ENCODE measurements at regions not wholly inside any gene's neighbourhood (a gene's known extent, or its start where the extent isn't known, plus 50 kb on each side); places are given as distances from the start of the nearest gene placed in this dataset.

- Mint-ChIP-seq H3K4me3 (no peak overlapping the region), H3K36me3 (ENCODE audit: insufficient read depth) (no peaks in the 10 kb centered on the region), H3K4me1 (ENCODE audit: low read depth) (no peaks in the 10 kb centered on the region), H3K9me3 (no peaks in the 10 kb centered on the region), H3K27me3 (ENCODE audit: low read depth) (no peaks in the 10 kb centered on the region)
- no peak for DNase-seq
- ATAC-seq: no peak
Observed at GRCh38 chr6:109282756-109283155, 99.5 kb downstream of the CD164 start.

DNA sequence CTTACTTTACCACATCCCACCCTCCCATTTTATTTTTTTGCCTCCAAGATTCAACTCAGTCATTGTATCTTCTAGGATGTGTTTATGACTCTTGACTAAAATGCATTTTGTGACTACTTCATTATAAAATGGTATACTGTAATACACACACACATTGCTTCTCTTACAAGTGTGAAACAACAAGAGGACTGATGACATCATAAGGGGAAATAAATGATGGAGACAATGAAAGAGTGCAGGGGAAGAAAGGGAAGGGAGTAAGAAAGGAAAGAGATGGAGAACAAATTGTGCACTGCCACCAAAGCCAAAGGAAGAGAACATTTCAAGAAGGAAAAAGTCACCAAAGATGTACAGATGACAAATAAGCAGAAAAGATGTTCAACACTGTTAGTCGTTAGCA is 102.6 kb downstream of the CD164 start:
- Mint-ChIP-seq H3K36me3 (ENCODE audit: insufficient read depth) (no peaks in the 10 kb centered on the region), H3K27me3 (ENCODE audit: low read depth) (no peaks in the 10 kb centered on the region), H3K4me3 (no peak overlapping the region), H3K9me3 (no peaks in the 10 kb centered on the region), H3K4me1 (ENCODE audit: low read depth) (no peaks in the 10 kb centered on the region)
- no peak for DNase-seq
- no peak for ATAC-seq

GRCh38 chr6:109271622-109272021 is 110.6 kb downstream of the CD164 start:
- Mint-ChIP-seq H3K9me3 (peaks cover 12% of the 10 kb centered on the region), H3K4me3 (no peak overlapping the region), H3K4me1 (ENCODE audit: low read depth) (no peaks in the 10 kb centered on the region), H3K27me3 (ENCODE audit: low read depth) (peaks cover 4% of the 10 kb centered on the region), H3K36me3 (ENCODE audit: insufficient read depth) (no peaks in the 10 kb centered on the region)
- ATAC-seq: no peak
- no peak for DNase-seq

DNA sequence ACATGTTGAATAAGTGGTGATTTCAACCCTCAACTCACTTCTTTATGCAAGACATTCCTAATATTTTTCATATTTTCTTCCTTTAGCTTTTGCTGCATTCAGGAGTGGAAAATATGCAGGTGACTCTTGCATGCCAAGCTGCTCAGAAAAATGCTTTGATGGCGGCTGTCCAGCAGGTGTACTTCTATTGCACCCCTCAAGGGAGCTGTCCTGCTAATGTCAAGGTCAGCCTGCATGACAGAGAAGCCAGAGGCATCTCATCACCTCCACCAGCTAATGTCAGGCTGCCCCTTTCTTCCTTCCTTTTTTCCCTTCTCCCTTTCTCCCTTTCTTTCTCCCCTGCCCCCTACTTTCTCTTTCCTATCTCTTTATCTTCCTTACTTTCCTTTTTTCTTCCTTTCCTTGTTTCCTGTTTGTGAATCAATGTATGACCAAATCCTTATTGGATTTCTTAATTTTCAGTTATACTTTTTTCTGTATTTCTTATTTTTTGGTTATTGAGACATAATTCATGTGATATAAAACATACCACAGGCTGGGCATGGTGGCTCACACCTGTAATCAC is 112.2 kb downstream of the CD164 start:
- H3K9me3 Mint-ChIP-seq: peaks cover 12% of the 10 kb centered on the region
- DNase-seq: no peak
- no peak overlapping the region for H3K4me3 Mint-ChIP-seq

DNA sequence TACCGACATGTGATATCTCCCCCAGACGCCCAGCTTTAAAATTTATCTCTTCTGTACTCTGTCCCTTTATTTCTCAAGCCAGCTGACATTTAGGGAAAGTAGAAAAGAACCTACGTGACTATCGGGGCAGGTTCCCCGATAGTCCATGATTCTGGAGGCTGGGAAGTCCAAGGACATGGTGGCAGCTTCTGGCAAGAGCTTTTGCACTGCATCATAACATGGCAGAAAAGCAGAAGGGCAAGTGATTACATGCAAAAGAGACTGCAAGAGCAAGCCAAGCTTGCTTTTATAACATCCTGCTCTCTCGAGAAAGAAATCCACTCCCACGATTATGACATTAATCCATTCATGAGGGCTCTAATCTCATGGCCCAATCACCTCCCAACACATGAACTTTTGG is 113.2 kb downstream of the CD164 start:
- H3K36me3 Mint-ChIP-seq (ENCODE audit: insufficient read depth): no peaks in the 10 kb centered on the region
- no peaks in the 10 kb centered on the region for H3K4me1 Mint-ChIP-seq (ENCODE audit: low read depth)
- H3K4me3 Mint-ChIP-seq: no peak overlapping the region
- DNase-seq: no peak
- H3K27me3 Mint-ChIP-seq (ENCODE audit: low read depth): peaks cover 4% of the 10 kb centered on the region
- H3K9me3 Mint-ChIP-seq: peaks cover 12% of the 10 kb centered on the region
- no peak for ATAC-seq

More for the DNA sequence above, 112.2 kb downstream of the CD164 start:
- ATAC-seq: no peak
- no peaks in the 10 kb centered on the region for H3K36me3 Mint-ChIP-seq (ENCODE audit: insufficient read depth)
- H3K4me1 Mint-ChIP-seq (ENCODE audit: low read depth): no peaks in the 10 kb centered on the region
- peaks cover 4% of the 10 kb centered on the region for H3K27me3 Mint-ChIP-seq (ENCODE audit: low read depth)

- H3K4me3 Mint-ChIP-seq: no peak overlapping the region
- H3K4me1 Mint-ChIP-seq (ENCODE audit: low read depth): no peaks in the 10 kb centered on the region
- ATAC-seq (no peak), DNase-seq (no peak)
- peaks cover 2% of the 10 kb centered on the region for H3K27me3 Mint-ChIP-seq (ENCODE audit: low read depth)
- peaks cover 12% of the 10 kb centered on the region for H3K9me3 Mint-ChIP-seq
- no peaks in the 10 kb centered on the region for H3K36me3 Mint-ChIP-seq (ENCODE audit: insufficient read depth)
Observed at GRCh38 chr6:109265530-109265929, 116.7 kb downstream of the CD164 start.

DNA sequence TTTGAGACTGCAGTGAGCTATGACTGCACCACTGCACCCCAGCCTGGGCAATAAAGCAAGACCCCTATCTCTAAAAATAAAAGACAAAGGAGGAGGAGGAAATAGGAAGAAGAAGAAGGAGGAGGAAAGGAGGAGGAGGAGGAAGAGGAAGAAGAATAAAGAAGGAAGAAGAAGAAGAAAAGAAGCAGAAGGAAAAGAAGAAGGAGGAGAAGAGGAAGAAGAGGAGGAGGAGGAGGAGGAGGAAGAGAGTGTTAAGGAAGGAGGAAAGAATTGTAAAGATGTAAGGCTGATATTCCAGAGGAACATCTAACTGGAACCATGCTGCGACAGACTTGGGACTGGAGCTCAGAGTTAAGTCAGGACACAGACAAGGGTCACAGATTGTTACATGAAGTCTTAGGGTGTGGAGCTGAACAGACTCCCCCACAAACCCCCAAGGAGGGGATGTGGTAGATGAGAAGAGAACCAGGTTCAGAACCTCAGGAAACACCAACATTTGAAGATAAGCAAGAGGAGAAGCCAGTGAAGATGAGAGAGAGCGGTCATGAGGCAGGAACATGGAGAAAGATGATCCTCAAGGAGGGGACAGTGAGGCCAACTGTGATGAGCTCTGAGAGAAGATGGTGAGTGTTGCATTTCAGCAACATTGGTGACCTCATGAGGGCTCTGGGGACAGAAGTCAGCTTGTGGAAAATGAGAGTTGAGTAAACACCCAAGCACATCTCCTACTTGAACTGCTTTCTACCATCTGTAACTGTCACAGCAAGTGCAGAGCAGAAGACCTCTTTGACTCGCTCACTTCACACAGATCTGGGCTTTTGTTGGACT is 118.2 kb downstream of the CD164 start:
- Mint-ChIP-seq H3K9me3 (peaks cover 9% of the 10 kb centered on the region), H3K27me3 (ENCODE audit: low read depth) (no peaks in the 10 kb centered on the region), H3K36me3 (ENCODE audit: insufficient read depth) (no peaks in the 10 kb centered on the region), H3K4me1 (ENCODE audit: low read depth) (no peaks in the 10 kb centered on the region), H3K4me3 (no peak overlapping the region)
- ATAC-seq (no peak), DNase-seq (no peak)

GRCh38 chr6:109262261-109262660 is 120.0 kb downstream of the CD164 start:
- no peaks in the 10 kb centered on the region for H3K27me3 Mint-ChIP-seq (ENCODE audit: low read depth)
- peaks cover 4% of the 10 kb centered on the region for H3K9me3 Mint-ChIP-seq
- DNase-seq (no peak), ATAC-seq (no peak)
- H3K36me3 Mint-ChIP-seq (ENCODE audit: insufficient read depth): no peaks in the 10 kb centered on the region
- H3K4me1 Mint-ChIP-seq (ENCODE audit: low read depth): no peaks in the 10 kb centered on the region
- H3K4me3 Mint-ChIP-seq: no peak overlapping the region

DNA sequence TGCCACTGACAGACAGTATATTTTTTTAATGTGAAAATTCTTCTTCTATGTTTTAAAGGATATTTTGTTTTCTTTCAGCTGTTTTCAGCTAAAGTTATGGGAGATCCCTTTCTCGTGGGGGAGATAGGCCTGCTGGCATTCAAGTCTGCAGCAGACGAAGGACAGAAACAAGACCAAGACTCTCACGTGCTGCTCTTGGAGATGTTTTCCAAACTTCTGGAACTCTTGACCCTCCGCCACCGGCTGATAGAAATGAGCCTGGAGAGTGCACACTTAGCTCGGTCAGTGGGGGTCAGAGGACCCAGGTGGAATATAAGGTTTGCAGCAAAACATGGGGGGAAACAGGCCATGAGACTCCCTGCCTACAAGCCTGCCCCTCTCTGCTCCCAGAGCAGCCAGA is 120.5 kb downstream of the CD164 start:
- H3K9me3 Mint-ChIP-seq: no peaks in the 10 kb centered on the region
- no peaks in the 10 kb centered on the region for H3K27me3 Mint-ChIP-seq (ENCODE audit: low read depth)

DNA sequence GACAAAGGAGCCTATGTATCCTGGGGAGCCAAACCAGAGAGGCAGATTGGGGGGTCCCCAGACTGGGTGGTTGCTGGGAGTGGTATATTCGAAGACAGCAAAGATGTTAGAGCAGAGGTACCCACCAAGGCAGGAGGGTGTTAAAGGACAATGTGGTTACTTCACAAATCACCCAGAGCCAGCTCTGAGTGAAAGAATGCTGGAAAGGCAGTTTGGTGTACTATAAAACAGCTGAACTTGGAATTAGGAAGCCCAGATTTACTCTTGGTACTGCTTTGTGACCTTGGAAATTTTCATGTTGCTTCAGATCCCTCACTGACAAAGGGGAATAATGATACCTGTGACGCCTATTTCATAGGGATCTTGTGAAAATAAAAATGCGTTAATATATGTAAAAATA is 121.6 kb downstream of the CD164 start:
- no peak for DNase-seq
- Mint-ChIP-seq H3K9me3 (no peaks in the 10 kb centered on the region), H3K4me1 (ENCODE audit: low read depth) (no peaks in the 10 kb centered on the region), H3K4me3 (no peak overlapping the region), H3K27me3 (ENCODE audit: low read depth) (no peaks in the 10 kb centered on the region), H3K36me3 (ENCODE audit: insufficient read depth) (no peaks in the 10 kb centered on the region)
- ATAC-seq: no peak

More for the DNA sequence above, 120.5 kb downstream of the CD164 start:
- DNase-seq (no peak), ATAC-seq (no peak)
- Mint-ChIP-seq H3K4me1 (ENCODE audit: low read depth) (no peaks in the 10 kb centered on the region), H3K36me3 (ENCODE audit: insufficient read depth) (no peaks in the 10 kb centered on the region), H3K4me3 (no peak overlapping the region)

- Mint-ChIP-seq H3K9me3 (no peaks in the 10 kb centered on the region), H3K4me3 (no peak overlapping the region), H3K36me3 (ENCODE audit: insufficient read depth) (no peaks in the 10 kb centered on the region), H3K4me1 (ENCODE audit: low read depth) (no peaks in the 10 kb centered on the region), H3K27me3 (ENCODE audit: low read depth) (no peaks in the 10 kb centered on the region)
- DNase-seq (no peak), ATAC-seq (no peak)
Observed at GRCh38 chr6:109260126-109260525, 122.1 kb downstream of the CD164 start.

DNA sequence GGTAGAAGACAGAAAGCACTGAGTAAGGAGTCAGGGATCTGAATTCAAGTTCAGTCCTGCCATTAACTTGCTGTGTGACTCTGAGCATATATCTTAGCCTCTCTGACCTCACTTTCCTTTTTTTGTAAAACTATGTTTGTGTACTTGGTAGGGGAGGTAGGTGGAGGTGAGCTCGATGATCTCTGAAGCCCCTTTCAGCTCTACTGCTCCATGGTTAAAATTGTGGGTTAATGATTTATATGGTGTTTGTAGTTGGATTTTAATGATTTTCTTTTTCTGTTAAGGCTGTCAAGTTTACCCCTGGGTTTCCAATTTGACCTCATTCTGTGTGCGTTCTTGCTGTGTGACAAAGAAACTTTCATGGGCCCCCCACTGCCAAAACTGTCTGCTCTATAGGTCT is 124.1 kb downstream of the CD164 start:
- no peaks in the 10 kb centered on the region for H3K36me3 Mint-ChIP-seq (ENCODE audit: insufficient read depth)
- H3K4me3 Mint-ChIP-seq: no peak overlapping the region
- ATAC-seq (no peak), DNase-seq (no peak)
- H3K9me3 Mint-ChIP-seq: no peaks in the 10 kb centered on the region
- no peaks in the 10 kb centered on the region for H3K27me3 Mint-ChIP-seq (ENCODE audit: low read depth)
- no peaks in the 10 kb centered on the region for H3K4me1 Mint-ChIP-seq (ENCODE audit: low read depth)

GRCh38 chr6:109257494-109257893 is 124.8 kb downstream of the CD164 start:
- no peaks in the 10 kb centered on the region for H3K27me3 Mint-ChIP-seq (ENCODE audit: low read depth)
- DNase-seq (no peak), ATAC-seq (no peak)
- H3K4me1 Mint-ChIP-seq (ENCODE audit: low read depth): no peaks in the 10 kb centered on the region
- no peak overlapping the region for H3K4me3 Mint-ChIP-seq
- H3K36me3 Mint-ChIP-seq (ENCODE audit: insufficient read depth): no peaks in the 10 kb centered on the region
- H3K9me3 Mint-ChIP-seq: no peaks in the 10 kb centered on the region

DNA sequence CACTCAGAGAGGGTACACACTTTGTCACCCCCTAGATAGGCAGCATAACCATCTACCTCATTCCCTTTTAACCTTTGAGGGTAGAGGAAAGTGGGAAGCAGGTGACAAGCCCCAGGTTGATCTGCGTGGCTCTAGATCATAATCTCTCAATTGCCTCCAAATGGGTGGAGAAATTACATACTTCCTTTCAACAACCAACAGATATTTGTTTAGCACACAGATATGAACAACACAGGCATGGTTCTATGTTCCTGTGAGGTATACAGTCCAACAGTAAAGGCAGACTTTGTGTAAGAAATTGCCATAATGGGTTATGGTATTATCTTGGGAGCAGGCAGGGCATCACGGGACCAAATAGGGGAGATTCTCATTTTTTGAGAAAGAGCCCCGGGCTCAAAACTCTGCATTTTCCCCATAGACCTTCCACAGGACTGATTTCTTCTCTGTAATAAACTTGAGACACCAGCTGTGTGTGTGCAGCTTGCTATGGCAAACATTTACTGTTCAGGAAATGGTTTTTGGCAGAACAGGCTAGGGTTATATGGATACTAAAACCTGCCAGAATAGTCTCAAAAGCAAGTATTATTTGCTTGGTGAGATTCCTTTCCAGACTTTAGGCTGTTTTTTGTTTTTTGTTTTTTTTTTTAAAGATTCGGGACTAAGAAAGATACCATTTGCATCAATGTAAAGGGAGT is 126.2 kb downstream of the CD164 start:
- Mint-ChIP-seq H3K4me3 (no peak overlapping the region), H3K4me1 (ENCODE audit: low read depth) (no peaks in the 10 kb centered on the region), H3K27me3 (ENCODE audit: low read depth) (peaks cover 4% of the 10 kb centered on the region), H3K9me3 (no peaks in the 10 kb centered on the region), H3K36me3 (ENCODE audit: insufficient read depth) (no peaks in the 10 kb centered on the region)
- ATAC-seq: no peak
- no peak for DNase-seq

DNA sequence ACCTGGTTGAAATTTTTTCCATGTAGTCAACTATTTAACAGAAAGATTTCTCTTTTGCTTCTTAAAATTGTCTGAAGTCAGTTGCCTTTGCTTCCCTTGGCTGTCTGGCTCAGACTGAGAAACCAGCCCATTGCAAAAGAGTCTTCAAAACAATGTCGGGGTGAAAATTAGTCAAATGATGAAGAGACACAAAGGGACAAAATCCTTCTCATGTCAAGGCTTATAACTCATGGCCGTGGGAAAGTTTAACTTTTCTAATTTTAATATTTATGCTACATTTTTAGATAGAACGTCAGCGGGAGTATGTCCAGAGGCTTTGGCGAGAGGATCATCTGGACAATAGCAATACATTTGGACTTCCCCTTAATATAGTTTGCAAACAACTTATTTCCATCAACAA is 127.2 kb downstream of the CD164 start:
- H3K4me1 Mint-ChIP-seq (ENCODE audit: low read depth): no peaks in the 10 kb centered on the region
- H3K27me3 Mint-ChIP-seq (ENCODE audit: low read depth): peaks cover 5% of the 10 kb centered on the region
- H3K36me3 Mint-ChIP-seq (ENCODE audit: insufficient read depth): no peaks in the 10 kb centered on the region
- DNase-seq (no peak), ATAC-seq (no peak)
- no peak overlapping the region for H3K4me3 Mint-ChIP-seq
- H3K9me3 Mint-ChIP-seq: no peaks in the 10 kb centered on the region
